GM12892 (cell line): ENCODE measurements at regions not wholly inside any gene's neighbourhood (a gene's known extent, or its start where the extent isn't known, plus 50 kb on each side); places are given as distances from the start of the nearest gene placed in this dataset.

Experiments used
- POLR2A ChIP-seq: IDR thresholded peaks from 2 replicates; pipeline ENCODE4 v1.6.1; 2011; ENCODE audit warnings: low read depth, low read length, control low read depth
- POLR2AphosphoS5 ChIP-seq: IDR thresholded peaks from 2 replicates; pipeline ENCODE4 v1.6.1; 2011; ENCODE audit warnings: low read depth, low read length, control low read depth
- TAF1 ChIP-seq: IDR thresholded peaks from 2 replicates; pipeline ENCODE4 v1.6.1; 2011; ENCODE audit warnings: low read depth, mild to moderate bottlenecking, control low read depth, low read length, borderline replicate concordance

- no peak for TF ChIP-seq TAF1
- TF ChIP-seq POLR2A: no peak
- no peak for TF ChIP-seq POLR2AphosphoS5
These were observed 204.4 kb downstream of the TUSC7 start for GRCh38 chr3:116914004-116914403.
